Loucy (cell line): ENCODE measurements at regions not wholly inside any gene's neighbourhood (a gene's known extent, or its start where the extent isn't known, plus 50 kb on each side); places are given as distances from the start of the nearest gene placed in this dataset.
"Not testable (repeated sequence)": the region's sequence is repeated elsewhere in the genome, so short reads cannot be mapped to it uniquely, and the experiment has no call there.

ENCODE experiments used
- CTCF ChIP-seq: fragments of 200-600 bp; sonication (generic); conservative IDR thresholded peaks from 2 replicates; pipeline ENCODE4 v1.5.1; 2014; ENCODE audit warnings: mild to moderate bottlenecking, antibody characterized with exemption, low read length
- EZH2phosphoT487 ChIP-seq: fragments of 200-600 bp; IDR thresholded peaks from 2 replicates; pipeline ENCODE4 v1.6.1; 2018; ENCODE audit warnings: antibody characterized with exemption, mild to moderate bottlenecking, moderate library complexity, borderline replicate concordance

- not testable (repeated sequence) for TF ChIP-seq CTCF, EZH2phosphoT487
Measured at GRCh38 chr2:66648081-66648480, 213.2 kb downstream of the MEIS1 start.
